ENCODE measurements at regions not wholly inside any gene's neighbourhood (a gene's known extent, or its start where the extent isn't known, plus 50 kb on each side); places are given as distances from the start of the nearest gene placed in this dataset.
"Not testable (repeated sequence)": the region's sequence is repeated elsewhere in the genome, so short reads cannot be mapped to it uniquely, and the experiment has no call there.

DNA sequence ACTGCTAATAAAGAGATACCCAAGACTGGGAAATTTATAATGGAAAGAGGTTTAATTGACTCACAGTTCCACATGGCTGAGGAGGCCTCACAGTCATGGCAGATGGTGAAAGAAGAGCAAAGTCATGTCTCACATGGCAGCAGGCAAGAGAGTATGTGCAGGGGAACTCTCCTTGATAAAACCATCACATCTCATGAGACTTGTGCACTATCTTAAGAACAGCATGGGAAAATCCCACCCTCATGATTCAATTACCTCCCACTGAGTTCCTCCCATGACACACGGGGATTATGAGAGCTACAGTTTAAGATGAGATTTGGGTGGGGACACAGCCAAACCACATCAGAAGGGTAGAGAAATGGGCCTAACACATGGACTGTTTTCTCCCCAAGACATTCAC, 156.3 kb downstream of the CCDC71L start:
- Histone ChIP-seq H3K36me3 (ENCODE audit: control insufficient read depth, insufficient read depth, low read length) (no peaks in the 10 kb centered on the region), H3K4me1 (ENCODE audit: control insufficient read depth, insufficient read depth, low read length) (no peaks in the 10 kb centered on the region), H3K27me3 (ENCODE audit: control insufficient read depth, insufficient read depth, low read length) (no peaks in the 10 kb centered on the region), H3K9ac (ENCODE audit: low read length) (no peak overlapping the region), H3K9me3 (ENCODE audit: control insufficient read depth, low read length) (no peaks in the 10 kb centered on the region), H3K4me3 (ENCODE audit: low read length) (no peak overlapping the region)

DNA sequence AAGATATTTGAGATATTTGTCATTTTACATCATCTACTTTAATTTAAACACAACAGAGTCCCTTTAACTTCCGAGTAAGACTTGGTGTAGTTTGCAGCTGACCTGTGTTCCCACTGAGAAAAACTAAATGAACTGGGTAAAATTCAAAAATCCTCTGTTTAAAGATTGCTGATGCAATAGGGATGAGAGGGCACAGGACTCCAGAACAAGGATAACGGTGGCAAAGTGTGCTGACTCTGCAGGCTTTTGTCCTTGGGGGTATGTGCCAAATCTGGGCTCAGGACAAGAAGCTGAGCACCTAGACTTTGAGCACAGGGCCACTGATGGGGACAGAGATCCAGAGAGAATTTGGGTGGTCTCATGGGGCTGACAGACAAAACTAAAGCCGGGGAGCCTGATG, 156.8 kb downstream of the CCDC71L start:
- H3K4me1 ChIP-seq (ENCODE audit: control insufficient read depth, insufficient read depth, low read length), result no peaks in the 10 kb centered on the region
- no peaks in the 10 kb centered on the region for H3K9me3 ChIP-seq (ENCODE audit: control insufficient read depth, low read length)
- no peaks in the 10 kb centered on the region for H3K27me3 ChIP-seq (ENCODE audit: control insufficient read depth, insufficient read depth, low read length)
- H3K4me3 ChIP-seq (ENCODE audit: low read length), result no peak overlapping the region
- no peak overlapping the region for H3K9ac ChIP-seq (ENCODE audit: low read length)
- H3K36me3 ChIP-seq (ENCODE audit: control insufficient read depth, insufficient read depth, low read length), result no peaks in the 10 kb centered on the region

DNA sequence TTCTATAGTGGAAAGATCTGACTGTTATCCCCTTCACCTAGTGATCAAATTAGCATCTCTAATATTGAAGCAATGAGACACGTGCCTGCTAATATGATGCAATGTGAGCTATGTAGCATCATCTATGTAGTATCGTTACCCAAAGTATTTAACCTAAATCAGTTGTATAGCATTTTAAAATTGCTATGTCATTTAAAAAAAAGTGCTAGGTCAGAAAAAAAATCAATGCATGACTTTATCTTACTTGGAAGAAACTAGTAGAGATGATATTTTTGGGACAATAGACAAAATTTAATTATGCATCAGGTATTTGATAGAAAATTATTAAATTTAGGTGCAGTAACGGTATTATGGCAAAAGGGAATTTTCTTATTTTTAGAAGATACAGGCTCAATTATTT, 157.3 kb downstream of the CCDC71L start:
- Histone ChIP-seq H3K9me3 (ENCODE audit: control insufficient read depth, low read length) (no peaks in the 10 kb centered on the region), H3K4me1 (ENCODE audit: control insufficient read depth, insufficient read depth, low read length) (no peaks in the 10 kb centered on the region), H3K4me3 (ENCODE audit: low read length) (no peak overlapping the region), H3K27me3 (ENCODE audit: control insufficient read depth, insufficient read depth, low read length) (no peaks in the 10 kb centered on the region), H3K36me3 (ENCODE audit: control insufficient read depth, insufficient read depth, low read length) (no peaks in the 10 kb centered on the region), H3K9ac (ENCODE audit: low read length) (no peak overlapping the region)

DNA sequence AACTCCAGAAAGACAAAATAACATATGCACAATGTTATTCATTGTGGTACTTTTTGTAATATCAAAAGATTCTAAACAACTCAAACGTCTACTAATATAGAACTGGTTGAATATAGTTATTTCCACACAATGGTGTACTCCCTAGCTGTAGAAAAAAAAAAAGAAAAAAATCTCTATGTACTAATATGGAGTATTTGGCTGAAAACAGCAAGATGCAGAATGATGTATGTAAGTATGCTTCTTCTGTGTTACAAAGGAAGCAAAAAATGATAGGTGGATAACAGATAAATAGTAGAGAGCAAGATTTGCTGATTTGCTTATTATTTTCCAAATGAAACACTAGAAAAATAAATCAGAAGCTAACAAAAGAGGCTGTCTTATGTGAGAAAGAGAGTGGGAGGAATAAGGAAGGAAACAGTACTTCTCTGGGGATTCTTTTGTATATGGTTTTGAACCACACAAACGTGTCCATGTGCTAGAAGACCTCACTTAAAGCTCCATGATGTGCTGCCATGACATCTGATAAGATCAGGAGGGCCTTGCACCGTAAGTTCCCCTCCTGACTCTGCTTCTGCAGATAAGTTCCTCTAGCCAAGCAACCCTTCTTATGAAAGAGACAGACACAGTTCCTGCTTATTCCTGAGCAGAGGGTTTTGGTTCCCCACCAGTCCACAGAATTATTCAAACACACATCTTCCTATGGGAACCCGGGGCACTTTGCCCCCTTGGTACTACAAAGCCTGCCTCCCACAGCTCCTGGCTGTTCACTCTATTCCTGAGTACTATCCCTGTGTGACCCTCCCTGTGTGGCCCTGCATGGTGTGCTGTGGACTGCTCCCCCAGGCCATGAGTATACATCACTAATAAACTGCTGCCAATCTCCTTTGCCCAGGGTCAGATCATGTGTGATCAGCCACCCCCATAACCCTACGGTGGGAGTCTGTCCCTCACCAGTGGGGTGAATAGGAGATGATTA, 159.1 kb downstream of the CCDC71L start:
- no peak overlapping the region for H3K9ac ChIP-seq (ENCODE audit: low read length)
- H3K4me1 ChIP-seq (ENCODE audit: control insufficient read depth, insufficient read depth, low read length), result no peaks in the 10 kb centered on the region
- no peaks in the 10 kb centered on the region for H3K27me3 ChIP-seq (ENCODE audit: control insufficient read depth, insufficient read depth, low read length)
- H3K4me3 ChIP-seq (ENCODE audit: low read length), result no peak overlapping the region
- H3K9me3 ChIP-seq (ENCODE audit: control insufficient read depth, low read length), result no peaks in the 10 kb centered on the region
- no peaks in the 10 kb centered on the region for H3K36me3 ChIP-seq (ENCODE audit: control insufficient read depth, insufficient read depth, low read length)

DNA sequence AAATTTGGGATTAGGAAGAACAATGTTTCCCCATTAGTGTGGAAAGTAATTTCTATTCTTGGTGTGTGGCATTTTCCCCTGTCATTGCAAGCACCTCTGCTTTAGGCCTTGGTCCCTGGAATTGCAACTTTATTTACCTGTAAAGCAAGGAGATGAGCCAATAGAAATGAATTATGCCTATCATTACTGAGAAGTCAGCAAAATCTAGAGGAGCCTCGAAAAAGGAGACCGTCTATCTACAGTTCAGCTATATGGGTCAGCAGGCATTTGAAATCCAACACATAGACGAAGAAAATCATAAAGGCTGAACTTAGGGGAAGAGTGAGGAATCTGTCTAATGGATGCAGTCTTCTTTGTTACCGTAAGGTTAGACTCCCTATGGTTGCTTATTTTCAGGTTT, 161.1 kb downstream of the CCDC71L start:
- no peaks in the 10 kb centered on the region for H3K36me3 ChIP-seq (ENCODE audit: control insufficient read depth, insufficient read depth, low read length)
- H3K27me3 ChIP-seq (ENCODE audit: control insufficient read depth, insufficient read depth, low read length), result no peaks in the 10 kb centered on the region
- H3K9me3 ChIP-seq (ENCODE audit: control insufficient read depth, low read length), result no peaks in the 10 kb centered on the region
- no peak overlapping the region for H3K4me3 ChIP-seq (ENCODE audit: low read length)
- no peak overlapping the region for H3K9ac ChIP-seq (ENCODE audit: low read length)
- H3K4me1 ChIP-seq (ENCODE audit: control insufficient read depth, insufficient read depth, low read length), result no peaks in the 10 kb centered on the region

DNA sequence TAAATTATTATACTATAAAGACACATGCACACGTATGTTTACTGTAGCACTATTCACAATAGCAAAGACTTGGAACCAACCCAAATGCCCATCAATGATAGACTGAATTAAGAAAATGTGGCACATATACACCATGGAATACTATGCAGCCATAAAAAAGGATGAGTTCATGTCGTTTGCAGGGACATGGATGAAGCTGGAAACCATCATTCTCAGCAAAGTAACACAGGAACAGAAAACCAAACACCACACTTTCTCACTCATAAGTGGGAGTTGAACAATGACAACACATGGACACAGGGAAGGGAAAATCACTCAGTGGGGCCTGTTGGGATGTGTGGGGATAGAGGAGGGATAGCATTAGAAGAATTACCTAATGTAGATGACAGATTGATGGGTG, 163.0 kb downstream of the CCDC71L start:
- not testable (repeated sequence) for H3K4me3 ChIP-seq (ENCODE audit: low read length); H3K9ac ChIP-seq (ENCODE audit: low read length); H3K27me3 ChIP-seq (ENCODE audit: control insufficient read depth, insufficient read depth, low read length); H3K9me3 ChIP-seq (ENCODE audit: control insufficient read depth, low read length); H3K36me3 ChIP-seq (ENCODE audit: control insufficient read depth, insufficient read depth, low read length); H3K4me1 ChIP-seq (ENCODE audit: control insufficient read depth, insufficient read depth, low read length)

DNA sequence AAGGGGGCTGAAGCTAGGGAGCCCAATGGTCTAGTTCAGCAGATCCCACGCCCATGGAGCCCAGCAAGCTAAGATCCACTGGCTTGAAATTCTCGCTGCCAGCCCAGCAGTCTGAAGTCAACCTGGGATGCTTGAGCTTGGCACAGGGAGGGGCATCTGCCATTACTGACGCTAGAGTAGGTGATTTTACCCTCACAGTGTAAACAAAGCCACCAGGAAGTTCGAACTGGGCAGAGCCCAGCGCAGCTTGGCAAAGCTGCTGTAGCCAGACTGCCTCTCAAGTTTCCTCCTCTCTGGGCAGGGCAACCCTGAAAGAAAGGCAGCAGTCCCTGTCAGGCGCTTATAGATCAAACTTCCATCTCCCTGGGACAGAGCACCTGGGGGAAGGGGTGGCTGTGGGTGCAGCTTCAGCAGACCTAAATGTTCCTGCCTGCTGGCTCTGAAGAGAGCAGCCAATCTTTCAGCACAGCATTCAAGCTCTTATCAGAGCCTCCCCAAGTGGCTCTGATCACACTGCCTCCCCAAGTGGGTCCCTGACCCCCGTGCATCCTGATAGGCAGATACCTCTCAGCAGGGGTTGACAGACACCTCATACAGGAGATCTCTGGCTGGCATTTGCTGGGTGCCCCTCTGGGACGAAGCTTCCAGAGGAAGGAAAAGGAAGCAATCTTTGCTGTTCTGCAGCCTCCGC, 167.8 kb downstream of the CCDC71L start:
- no peaks in the 10 kb centered on the region for H3K9me3 ChIP-seq (ENCODE audit: control insufficient read depth, low read length)
- H3K4me1 ChIP-seq (ENCODE audit: control insufficient read depth, insufficient read depth, low read length), result no peaks in the 10 kb centered on the region
- no peak overlapping the region for H3K9ac ChIP-seq (ENCODE audit: low read length)
- no peaks in the 10 kb centered on the region for H3K36me3 ChIP-seq (ENCODE audit: control insufficient read depth, insufficient read depth, low read length)
- no peak overlapping the region for H3K4me3 ChIP-seq (ENCODE audit: low read length)
- no peaks in the 10 kb centered on the region for H3K27me3 ChIP-seq (ENCODE audit: control insufficient read depth, insufficient read depth, low read length)

DNA sequence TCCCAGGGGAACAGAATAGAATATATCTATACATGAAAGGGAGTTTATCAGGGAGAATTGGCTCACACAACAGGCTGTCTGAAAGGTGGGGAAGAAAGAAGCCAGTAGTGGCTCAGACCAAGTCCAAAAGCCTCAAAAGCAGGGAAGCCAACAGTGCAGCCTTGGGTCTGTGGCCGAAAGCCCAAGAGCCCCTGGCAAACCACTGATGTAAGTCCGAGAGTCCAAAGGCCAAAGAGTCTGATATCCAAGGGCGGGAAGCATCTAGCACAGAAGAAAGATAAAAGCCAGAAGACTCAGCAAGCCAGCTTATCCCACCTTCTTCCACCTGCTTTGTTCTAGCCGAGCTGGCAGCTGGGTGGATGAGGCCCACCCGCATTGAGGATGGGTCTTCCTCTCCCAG, 172.5 kb downstream of the CCDC71L start:
- Histone ChIP-seq H3K9ac (ENCODE audit: low read length) (no peak overlapping the region), H3K4me1 (ENCODE audit: control insufficient read depth, insufficient read depth, low read length) (no peaks in the 10 kb centered on the region), H3K36me3 (ENCODE audit: control insufficient read depth, insufficient read depth, low read length) (no peaks in the 10 kb centered on the region)

DNA sequence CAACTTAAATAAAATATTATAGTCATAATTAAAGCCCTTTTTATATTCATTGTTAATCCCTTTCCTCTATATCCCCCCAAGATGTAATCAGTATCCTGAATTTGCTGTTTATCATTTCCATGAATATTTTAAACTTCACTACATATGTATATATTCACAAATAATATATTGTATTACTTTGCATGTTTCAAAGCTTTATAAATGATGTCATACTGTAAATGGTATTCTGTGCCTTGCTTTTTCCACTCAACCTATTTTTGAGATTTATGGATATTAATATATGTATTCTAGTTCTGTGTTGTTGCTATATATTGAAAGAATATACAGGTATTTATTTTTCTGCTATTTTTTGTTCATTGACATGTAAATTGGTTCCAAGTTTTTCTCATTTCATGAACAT, 173.1 kb downstream of the CCDC71L start:
- Histone ChIP-seq H3K27me3 (ENCODE audit: control insufficient read depth, insufficient read depth, low read length) (no peaks in the 10 kb centered on the region), H3K4me1 (ENCODE audit: control insufficient read depth, insufficient read depth, low read length) (no peaks in the 10 kb centered on the region), H3K9ac (ENCODE audit: low read length) (no peak overlapping the region), H3K4me3 (ENCODE audit: low read length) (no peak overlapping the region), H3K36me3 (ENCODE audit: control insufficient read depth, insufficient read depth, low read length) (no peaks in the 10 kb centered on the region), H3K9me3 (ENCODE audit: control insufficient read depth, low read length) (no peaks in the 10 kb centered on the region)

More for the DNA sequence above, 172.5 kb downstream of the CCDC71L start:
- no peaks in the 10 kb centered on the region for H3K27me3 ChIP-seq (ENCODE audit: control insufficient read depth, insufficient read depth, low read length)
- no peaks in the 10 kb centered on the region for H3K9me3 ChIP-seq (ENCODE audit: control insufficient read depth, low read length)
- no peak overlapping the region for H3K4me3 ChIP-seq (ENCODE audit: low read length)

DNA sequence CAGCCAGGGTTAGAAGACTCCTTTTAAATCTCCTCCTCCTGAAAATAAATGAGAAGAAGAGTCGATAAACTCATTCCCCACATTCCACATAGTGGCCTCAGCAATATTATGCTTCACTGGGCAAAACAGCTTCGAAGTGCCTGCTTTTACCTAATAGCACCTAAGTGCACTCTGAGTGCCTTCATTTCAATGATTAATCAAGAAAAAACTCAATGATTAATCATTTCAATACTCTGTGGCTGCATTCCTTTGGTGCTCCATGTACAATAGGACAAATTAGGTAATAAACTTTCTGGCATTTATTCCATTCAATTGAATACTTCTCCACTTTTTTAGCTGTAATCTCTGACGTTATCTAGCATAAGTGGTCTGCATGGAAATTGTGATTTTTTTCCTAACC, 174.6 kb downstream of the CCDC71L start:
- Histone ChIP-seq H3K36me3 (ENCODE audit: control insufficient read depth, insufficient read depth, low read length) (no peaks in the 10 kb centered on the region), H3K27me3 (ENCODE audit: control insufficient read depth, insufficient read depth, low read length) (no peaks in the 10 kb centered on the region), H3K4me1 (ENCODE audit: control insufficient read depth, insufficient read depth, low read length) (no peaks in the 10 kb centered on the region), H3K9me3 (ENCODE audit: control insufficient read depth, low read length) (no peaks in the 10 kb centered on the region), H3K4me3 (ENCODE audit: low read length) (no peak overlapping the region), H3K9ac (ENCODE audit: low read length) (no peak overlapping the region)

DNA sequence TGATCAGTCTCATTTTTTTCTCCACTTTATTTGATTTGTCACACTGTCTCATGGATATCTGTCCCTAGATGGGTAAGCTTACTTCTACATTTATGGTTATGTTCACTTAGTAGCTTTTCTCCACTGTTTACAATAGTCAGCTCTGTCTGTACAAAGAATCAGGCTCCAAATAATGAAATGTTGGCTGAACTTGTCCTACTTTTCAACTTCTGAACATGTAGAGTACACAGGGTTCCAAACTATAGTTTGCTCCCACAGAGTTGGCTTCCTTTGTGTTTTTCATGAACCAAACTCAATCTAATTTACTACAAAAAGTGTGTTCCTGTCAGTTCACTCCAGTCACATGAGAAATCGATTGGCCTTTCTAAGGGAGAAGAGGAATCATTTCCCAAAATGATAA, 175.0 kb downstream of the CCDC71L start:
- Histone ChIP-seq H3K36me3 (ENCODE audit: control insufficient read depth, insufficient read depth, low read length) (no peaks in the 10 kb centered on the region), H3K4me1 (ENCODE audit: control insufficient read depth, insufficient read depth, low read length) (no peaks in the 10 kb centered on the region), H3K9ac (ENCODE audit: low read length) (no peak overlapping the region), H3K27me3 (ENCODE audit: control insufficient read depth, insufficient read depth, low read length) (no peaks in the 10 kb centered on the region), H3K9me3 (ENCODE audit: control insufficient read depth, low read length) (no peaks in the 10 kb centered on the region), H3K4me3 (ENCODE audit: low read length) (no peak overlapping the region)

DNA sequence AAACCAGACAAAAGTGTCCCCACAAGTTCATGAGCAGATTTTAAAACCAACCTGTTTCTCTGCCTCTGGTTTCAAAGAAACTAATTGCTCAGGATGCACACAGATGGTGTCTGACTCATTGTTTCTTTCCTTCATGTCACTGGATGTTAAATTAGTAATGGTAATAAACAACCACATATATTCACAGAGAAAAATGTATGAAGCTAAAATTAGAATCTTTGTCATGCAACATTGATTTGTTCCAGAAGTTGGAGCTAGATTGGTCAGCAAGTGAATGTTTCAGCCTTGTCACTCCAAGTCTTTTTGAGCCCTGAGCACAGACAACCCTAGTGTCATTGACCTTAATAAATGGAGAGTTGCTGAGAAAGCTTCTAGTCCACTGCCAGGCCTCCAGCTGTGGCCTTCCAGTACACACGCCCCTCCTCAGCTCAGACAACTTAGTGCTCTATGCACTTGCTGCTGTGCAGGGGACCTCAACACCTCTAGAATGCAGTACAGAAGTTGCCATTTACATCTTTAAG, 175.9 kb downstream of the CCDC71L start:
- H3K36me3 ChIP-seq (ENCODE audit: control insufficient read depth, insufficient read depth, low read length), result no peaks in the 10 kb centered on the region
- H3K4me1 ChIP-seq (ENCODE audit: control insufficient read depth, insufficient read depth, low read length), result no peaks in the 10 kb centered on the region
- no peak overlapping the region for H3K9ac ChIP-seq (ENCODE audit: low read length)
- H3K9me3 ChIP-seq (ENCODE audit: control insufficient read depth, low read length), result no peaks in the 10 kb centered on the region
- no peak overlapping the region for H3K4me3 ChIP-seq (ENCODE audit: low read length)
- H3K27me3 ChIP-seq (ENCODE audit: control insufficient read depth, insufficient read depth, low read length), result no peaks in the 10 kb centered on the region

Measured in mucosa of stomach (tissue), 1 donor.